DND-41 (cell line): ENCODE measurements at regions not wholly inside any gene's neighbourhood (a gene's known extent, or its start where the extent isn't known, plus 50 kb on each side); places are given as distances from the start of the nearest gene placed in this dataset.

Experiments
- EZH2 ChIP-seq: IDR thresholded peaks from 3 replicates; pipeline ENCODE4 v1.6.1; 2012; ENCODE audit warnings: borderline replicate concordance, low read depth, mild to moderate bottlenecking, moderate library complexity, low read length, inconsistent platforms; ENCODE audit not compliant: severe bottlenecking
- TF ChIP-seq, protein P1 (sequence below): IDR thresholded peaks from 2 replicates; pipeline ENCODE4 v1.5.1; 2012; ENCODE audit warnings: borderline replicate concordance, low read length, moderate library complexity, mild to moderate bottlenecking; ENCODE audit not compliant: poor library complexity, severe bottlenecking; ENCODE audit errors: extremely low read depth

DNA sequence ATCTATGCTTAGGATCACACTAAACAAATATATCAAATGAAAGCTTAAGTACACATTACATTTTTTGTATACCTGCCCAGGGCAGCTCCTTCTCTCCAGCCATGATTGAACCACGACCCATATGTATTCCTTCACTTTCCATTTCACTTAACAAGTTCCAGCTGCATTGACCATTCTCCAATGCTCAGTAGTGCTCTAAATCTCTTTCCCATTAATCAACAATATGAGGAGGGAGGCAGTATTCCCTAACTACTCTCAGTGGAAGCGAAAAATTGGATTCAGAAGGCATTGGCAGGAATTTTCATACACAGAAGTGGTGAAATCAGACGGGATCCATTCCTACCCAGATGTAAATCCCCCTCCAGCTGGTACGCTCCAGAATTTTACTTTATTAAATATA lies 372.0 kb upstream of the LUZP2 start:
- TF ChIP-seq, protein P1, sequence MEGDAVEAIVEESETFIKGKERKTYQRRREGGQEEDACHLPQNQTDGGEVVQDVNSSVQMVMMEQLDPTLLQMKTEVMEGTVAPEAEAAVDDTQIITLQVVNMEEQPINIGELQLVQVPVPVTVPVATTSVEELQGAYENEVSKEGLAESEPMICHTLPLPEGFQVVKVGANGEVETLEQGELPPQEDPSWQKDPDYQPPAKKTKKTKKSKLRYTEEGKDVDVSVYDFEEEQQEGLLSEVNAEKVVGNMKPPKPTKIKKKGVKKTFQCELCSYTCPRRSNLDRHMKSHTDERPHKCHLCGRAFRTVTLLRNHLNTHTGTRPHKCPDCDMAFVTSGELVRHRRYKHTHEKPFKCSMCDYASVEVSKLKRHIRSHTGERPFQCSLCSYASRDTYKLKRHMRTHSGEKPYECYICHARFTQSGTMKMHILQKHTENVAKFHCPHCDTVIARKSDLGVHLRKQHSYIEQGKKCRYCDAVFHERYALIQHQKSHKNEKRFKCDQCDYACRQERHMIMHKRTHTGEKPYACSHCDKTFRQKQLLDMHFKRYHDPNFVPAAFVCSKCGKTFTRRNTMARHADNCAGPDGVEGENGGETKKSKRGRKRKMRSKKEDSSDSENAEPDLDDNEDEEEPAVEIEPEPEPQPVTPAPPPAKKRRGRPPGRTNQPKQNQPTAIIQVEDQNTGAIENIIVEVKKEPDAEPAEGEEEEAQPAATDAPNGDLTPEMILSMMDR = no peak
- no peak for TF ChIP-seq EZH2
